WTC11 (cell line): ENCODE measurements at regions not wholly inside any gene's neighbourhood (a gene's known extent, or its start where the extent isn't known, plus 50 kb on each side); places are given as distances from the start of the nearest gene placed in this dataset.

Source experiments
- FOXK1 ChIP-seq: sonication (generic); formaldehyde crosslinking; IDR thresholded peaks from 2 replicates; pipeline ENCODE4 v1.8.0; 2022; ENCODE audit warnings: mild to moderate bottlenecking, moderate library complexity, missing genetic modification reagents
- IRF2 ChIP-seq: sonication (generic); formaldehyde crosslinking; IDR thresholded peaks from 2 replicates; pipeline ENCODE4 v1.8.0; 2022; ENCODE audit warnings: low read depth, missing genetic modification reagents, borderline replicate concordance
- NFE2L1 ChIP-seq: sonication (generic); formaldehyde crosslinking; IDR thresholded peaks from 2 replicates; pipeline ENCODE4 v1.8.1; 2023; ENCODE audit warnings: missing genetic modification reagents
- NFYB ChIP-seq: sonication (generic); formaldehyde crosslinking; conservative IDR thresholded peaks from 2 replicates; pipeline ENCODE4 v1.8.0; 2022; ENCODE audit warnings: low read depth, missing genetic modification reagents
- TEAD1 ChIP-seq: sonication (generic); formaldehyde crosslinking; IDR thresholded peaks from 2 replicates; pipeline ENCODE4 v1.8.0; 2022; ENCODE audit warnings: mild to moderate bottlenecking, missing genetic modification reagents
- ZNF121 ChIP-seq: sonication (generic); formaldehyde crosslinking; IDR thresholded peaks from 2 replicates; pipeline ENCODE4 v1.8.0; 2023; ENCODE audit warnings: missing genetic modification reagents
- ZNF138 ChIP-seq: sonication (generic); formaldehyde crosslinking; conservative IDR thresholded peaks from 2 replicates; pipeline ENCODE4 v1.8.1; 2022; ENCODE audit warnings: mild to moderate bottlenecking, moderate library complexity, missing genetic modification reagents
- TF ChIP-seq, protein P1 (sequence below): sonication (generic); formaldehyde crosslinking; IDR thresholded peaks from 2 replicates; pipeline ENCODE4 v1.8.0; 2022; ENCODE audit warnings: mild to moderate bottlenecking, missing genetic modification reagents
- TF ChIP-seq, protein P2 (sequence below): fragments of 200-600 bp; IDR thresholded peaks from 2 replicates; pipeline ENCODE4 v1.8.0; 2022; ENCODE audit warnings: antibody characterized with exemption
- TF ChIP-seq, protein P3 (sequence below): sonication (generic); formaldehyde crosslinking; IDR thresholded peaks from 2 replicates; pipeline ENCODE4 v1.8.0; 2023; ENCODE audit warnings: missing genetic modification reagents, mild to moderate bottlenecking, borderline replicate concordance
- TF ChIP-seq, protein P4 (sequence below): sonication (generic); formaldehyde crosslinking; conservative IDR thresholded peaks from 2 replicates; pipeline ENCODE4 v1.8.1; 2022; ENCODE audit warnings: mild to moderate bottlenecking, missing genetic modification reagents

DNA sequence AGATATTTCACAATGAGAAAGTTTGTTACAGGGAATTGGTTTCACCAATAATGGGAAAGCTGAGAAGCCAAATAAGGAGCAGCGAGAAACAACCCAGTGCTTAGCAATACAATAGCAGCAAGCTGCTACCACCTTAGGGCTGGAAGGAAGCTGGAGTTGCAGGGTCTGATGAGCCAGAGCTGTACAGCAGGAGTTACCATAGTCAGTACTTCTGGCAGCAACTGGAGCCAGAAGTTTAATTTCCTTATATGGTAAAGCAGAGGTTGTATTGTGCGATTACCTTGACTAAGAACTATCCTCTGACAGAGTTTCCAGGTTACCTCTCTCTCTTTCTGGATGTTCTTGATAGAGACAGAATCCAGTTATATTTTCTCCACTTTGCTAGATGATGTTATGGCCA is 137.1 kb upstream of the OLIG3 start:
- TF ChIP-seq IRF2 (CRISPR knock-in tag) (no peak), FOXK1 (CRISPR knock-in tag) (no peak), NFYB (CRISPR knock-in tag) (no peak), ZNF121 (no peak), TEAD1 (no peak), ZNF138 (no peak), NFE2L1 (no peak)
- TF ChIP-seq, protein P1, sequence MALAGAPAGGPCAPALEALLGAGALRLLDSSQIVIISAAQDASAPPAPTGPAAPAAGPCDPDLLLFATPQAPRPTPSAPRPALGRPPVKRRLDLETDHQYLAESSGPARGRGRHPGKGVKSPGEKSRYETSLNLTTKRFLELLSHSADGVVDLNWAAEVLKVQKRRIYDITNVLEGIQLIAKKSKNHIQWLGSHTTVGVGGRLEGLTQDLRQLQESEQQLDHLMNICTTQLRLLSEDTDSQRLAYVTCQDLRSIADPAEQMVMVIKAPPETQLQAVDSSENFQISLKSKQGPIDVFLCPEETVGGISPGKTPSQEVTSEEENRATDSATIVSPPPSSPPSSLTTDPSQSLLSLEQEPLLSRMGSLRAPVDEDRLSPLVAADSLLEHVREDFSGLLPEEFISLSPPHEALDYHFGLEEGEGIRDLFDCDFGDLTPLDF (CRISPR knock-in tag), result no peak
- TF ChIP-seq, protein P2, sequence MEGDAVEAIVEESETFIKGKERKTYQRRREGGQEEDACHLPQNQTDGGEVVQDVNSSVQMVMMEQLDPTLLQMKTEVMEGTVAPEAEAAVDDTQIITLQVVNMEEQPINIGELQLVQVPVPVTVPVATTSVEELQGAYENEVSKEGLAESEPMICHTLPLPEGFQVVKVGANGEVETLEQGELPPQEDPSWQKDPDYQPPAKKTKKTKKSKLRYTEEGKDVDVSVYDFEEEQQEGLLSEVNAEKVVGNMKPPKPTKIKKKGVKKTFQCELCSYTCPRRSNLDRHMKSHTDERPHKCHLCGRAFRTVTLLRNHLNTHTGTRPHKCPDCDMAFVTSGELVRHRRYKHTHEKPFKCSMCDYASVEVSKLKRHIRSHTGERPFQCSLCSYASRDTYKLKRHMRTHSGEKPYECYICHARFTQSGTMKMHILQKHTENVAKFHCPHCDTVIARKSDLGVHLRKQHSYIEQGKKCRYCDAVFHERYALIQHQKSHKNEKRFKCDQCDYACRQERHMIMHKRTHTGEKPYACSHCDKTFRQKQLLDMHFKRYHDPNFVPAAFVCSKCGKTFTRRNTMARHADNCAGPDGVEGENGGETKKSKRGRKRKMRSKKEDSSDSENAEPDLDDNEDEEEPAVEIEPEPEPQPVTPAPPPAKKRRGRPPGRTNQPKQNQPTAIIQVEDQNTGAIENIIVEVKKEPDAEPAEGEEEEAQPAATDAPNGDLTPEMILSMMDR, result no peak
- TF ChIP-seq, protein P3, sequence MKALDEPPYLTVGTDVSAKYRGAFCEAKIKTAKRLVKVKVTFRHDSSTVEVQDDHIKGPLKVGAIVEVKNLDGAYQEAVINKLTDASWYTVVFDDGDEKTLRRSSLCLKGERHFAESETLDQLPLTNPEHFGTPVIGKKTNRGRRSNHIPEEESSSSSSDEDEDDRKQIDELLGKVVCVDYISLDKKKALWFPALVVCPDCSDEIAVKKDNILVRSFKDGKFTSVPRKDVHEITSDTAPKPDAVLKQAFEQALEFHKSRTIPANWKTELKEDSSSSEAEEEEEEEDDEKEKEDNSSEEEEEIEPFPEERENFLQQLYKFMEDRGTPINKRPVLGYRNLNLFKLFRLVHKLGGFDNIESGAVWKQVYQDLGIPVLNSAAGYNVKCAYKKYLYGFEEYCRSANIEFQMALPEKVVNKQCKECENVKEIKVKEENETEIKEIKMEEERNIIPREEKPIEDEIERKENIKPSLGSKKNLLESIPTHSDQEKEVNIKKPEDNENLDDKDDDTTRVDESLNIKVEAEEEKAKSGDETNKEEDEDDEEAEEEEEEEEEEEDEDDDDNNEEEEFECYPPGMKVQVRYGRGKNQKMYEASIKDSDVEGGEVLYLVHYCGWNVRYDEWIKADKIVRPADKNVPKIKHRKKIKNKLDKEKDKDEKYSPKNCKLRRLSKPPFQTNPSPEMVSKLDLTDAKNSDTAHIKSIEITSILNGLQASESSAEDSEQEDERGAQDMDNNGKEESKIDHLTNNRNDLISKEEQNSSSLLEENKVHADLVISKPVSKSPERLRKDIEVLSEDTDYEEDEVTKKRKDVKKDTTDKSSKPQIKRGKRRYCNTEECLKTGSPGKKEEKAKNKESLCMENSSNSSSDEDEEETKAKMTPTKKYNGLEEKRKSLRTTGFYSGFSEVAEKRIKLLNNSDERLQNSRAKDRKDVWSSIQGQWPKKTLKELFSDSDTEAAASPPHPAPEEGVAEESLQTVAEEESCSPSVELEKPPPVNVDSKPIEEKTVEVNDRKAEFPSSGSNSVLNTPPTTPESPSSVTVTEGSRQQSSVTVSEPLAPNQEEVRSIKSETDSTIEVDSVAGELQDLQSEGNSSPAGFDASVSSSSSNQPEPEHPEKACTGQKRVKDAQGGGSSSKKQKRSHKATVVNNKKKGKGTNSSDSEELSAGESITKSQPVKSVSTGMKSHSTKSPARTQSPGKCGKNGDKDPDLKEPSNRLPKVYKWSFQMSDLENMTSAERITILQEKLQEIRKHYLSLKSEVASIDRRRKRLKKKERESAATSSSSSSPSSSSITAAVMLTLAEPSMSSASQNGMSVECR, result no peak
- TF ChIP-seq, protein P4, sequence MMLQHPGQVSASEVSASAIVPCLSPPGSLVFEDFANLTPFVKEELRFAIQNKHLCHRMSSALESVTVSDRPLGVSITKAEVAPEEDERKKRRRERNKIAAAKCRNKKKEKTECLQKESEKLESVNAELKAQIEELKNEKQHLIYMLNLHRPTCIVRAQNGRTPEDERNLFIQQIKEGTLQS (CRISPR knock-in tag), result no peak
